RWPE2 (cell line): ENCODE measurements at regions not wholly inside any gene's neighbourhood (a gene's known extent, or its start where the extent isn't known, plus 50 kb on each side); places are given as distances from the start of the nearest gene placed in this dataset.

Experiments
- ATAC-seq: fragments of 200-7000 bp; cut with Tn5 transposase; 3 replicates; pipeline ENCODE4 v1.9.1; 2021; ENCODE audit warnings: low read depth
- DNase-seq: peaks from one replicate; pipeline ENCODE4 v3.0.0-alpha.2; 2020; ENCODE audit warnings: low spot score
- H3K27ac ChIP-seq: fragments of 450-650 bp; 2 replicates; pipeline ENCODE4 v1.5.1; 2017; ENCODE audit warnings: mild to moderate bottlenecking; ENCODE audit not compliant: poor library complexity, severe bottlenecking
- H3K27me3 ChIP-seq: fragments of 250-450 bp; sonication (Bioruptor Pico); 2 replicates; pipeline ENCODE4 v1.5.1; 2021; ENCODE audit warnings: mild to moderate bottlenecking, moderate library complexity; ENCODE audit not compliant: insufficient read depth, poor library complexity, severe bottlenecking
- H3K36me3 ChIP-seq: fragments of 250-450 bp; sonication (Bioruptor Pico); 2 replicates; pipeline ENCODE4 v1.5.1; 2020; ENCODE audit warnings: low read depth, mild to moderate bottlenecking, moderate library complexity
- H3K4me1 ChIP-seq: fragments of 250-450 bp; sonication (Bioruptor Pico); 2 replicates; pipeline ENCODE4 v1.5.1; 2021; ENCODE audit warnings: mild to moderate bottlenecking, moderate library complexity; ENCODE audit not compliant: insufficient read depth, poor library complexity, severe bottlenecking
- H3K4me3 ChIP-seq: fragments of 250-450 bp; sonication (Bioruptor Pico); 2 replicates; pipeline ENCODE4 v1.5.1; 2021; ENCODE audit warnings: mild to moderate bottlenecking, moderate library complexity; ENCODE audit not compliant: severe bottlenecking
- H3K9me3 ChIP-seq: fragments of 250-450 bp; sonication (Bioruptor Pico); 2 replicates; pipeline ENCODE4 v1.5.1; 2021; ENCODE audit warnings: mild to moderate bottlenecking, moderate library complexity; ENCODE audit not compliant: severe bottlenecking
- TF ChIP-seq, protein P1 (sequence below): fragments of 450-650 bp; IDR thresholded peaks from one replicate; pipeline ENCODE4 v1.5.1; 2017; ENCODE audit warnings: mild to moderate bottlenecking, moderate library complexity; ENCODE audit not compliant: poor library complexity, severe bottlenecking

- Histone ChIP-seq H3K4me1 (no peaks in the 10 kb centered on the region), H3K27ac (no peak overlapping the region), H3K36me3 (peaks cover 36% of the 10 kb centered on the region), H3K9me3 (no peaks in the 10 kb centered on the region), H3K27me3 (no peaks in the 10 kb centered on the region), H3K4me3 (no peak overlapping the region)
- DNase-seq (no peak), ATAC-seq (no peak)
- TF ChIP-seq, protein P1, sequence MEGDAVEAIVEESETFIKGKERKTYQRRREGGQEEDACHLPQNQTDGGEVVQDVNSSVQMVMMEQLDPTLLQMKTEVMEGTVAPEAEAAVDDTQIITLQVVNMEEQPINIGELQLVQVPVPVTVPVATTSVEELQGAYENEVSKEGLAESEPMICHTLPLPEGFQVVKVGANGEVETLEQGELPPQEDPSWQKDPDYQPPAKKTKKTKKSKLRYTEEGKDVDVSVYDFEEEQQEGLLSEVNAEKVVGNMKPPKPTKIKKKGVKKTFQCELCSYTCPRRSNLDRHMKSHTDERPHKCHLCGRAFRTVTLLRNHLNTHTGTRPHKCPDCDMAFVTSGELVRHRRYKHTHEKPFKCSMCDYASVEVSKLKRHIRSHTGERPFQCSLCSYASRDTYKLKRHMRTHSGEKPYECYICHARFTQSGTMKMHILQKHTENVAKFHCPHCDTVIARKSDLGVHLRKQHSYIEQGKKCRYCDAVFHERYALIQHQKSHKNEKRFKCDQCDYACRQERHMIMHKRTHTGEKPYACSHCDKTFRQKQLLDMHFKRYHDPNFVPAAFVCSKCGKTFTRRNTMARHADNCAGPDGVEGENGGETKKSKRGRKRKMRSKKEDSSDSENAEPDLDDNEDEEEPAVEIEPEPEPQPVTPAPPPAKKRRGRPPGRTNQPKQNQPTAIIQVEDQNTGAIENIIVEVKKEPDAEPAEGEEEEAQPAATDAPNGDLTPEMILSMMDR = no peak
Measured at GRCh38 chr4:122285285-122285684, 93.5 kb upstream of the ADAD1 start.

DNA sequence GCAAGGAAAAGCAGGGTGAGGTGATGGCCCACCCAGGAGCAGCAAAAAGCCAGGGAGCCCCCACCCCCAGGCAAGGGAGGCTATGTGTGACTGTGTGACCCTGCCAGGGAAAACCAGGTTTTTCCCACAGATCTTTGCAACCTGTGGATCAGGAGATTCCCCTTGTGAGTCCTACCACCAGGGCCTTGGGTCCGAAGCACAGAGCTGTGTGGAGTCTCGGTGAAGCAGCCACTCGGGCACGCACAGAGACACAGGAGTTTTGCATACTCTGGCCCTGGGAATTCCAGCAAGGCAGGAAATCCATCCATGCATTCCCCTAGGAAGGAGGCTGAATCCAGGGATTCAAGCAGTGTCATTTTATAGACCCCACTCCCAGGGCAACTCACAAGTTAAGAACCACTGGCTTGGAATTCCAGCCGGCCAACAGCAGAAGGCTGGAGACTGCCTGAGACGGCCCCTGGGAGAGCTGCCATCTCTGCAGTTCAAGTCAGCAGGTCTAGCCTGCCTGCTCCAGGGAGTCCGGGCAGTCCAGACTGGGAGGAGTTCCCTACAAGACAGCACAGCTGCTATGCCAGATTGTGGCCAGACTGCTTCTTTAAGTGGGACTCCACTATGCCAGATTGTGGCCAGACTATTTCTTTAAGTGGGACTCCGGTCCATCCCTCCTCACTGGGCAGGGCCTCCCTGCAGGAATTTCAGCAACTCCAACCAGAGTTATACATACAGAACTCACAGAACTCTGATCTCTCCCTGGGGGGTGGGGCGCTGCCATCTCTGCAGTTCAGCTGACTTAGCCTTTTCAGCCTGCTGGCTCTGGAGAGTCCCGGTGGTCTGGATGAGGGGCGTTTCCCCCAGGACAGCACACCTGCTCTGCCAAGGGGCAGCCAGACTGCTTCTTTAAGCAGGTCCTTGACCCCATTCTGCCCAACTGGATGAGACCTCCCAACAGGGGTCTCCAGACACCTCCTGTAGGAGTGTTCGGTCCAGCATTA lies 85.1 kb upstream of the ADAD1 start:
- no peak for ATAC-seq

DNA sequence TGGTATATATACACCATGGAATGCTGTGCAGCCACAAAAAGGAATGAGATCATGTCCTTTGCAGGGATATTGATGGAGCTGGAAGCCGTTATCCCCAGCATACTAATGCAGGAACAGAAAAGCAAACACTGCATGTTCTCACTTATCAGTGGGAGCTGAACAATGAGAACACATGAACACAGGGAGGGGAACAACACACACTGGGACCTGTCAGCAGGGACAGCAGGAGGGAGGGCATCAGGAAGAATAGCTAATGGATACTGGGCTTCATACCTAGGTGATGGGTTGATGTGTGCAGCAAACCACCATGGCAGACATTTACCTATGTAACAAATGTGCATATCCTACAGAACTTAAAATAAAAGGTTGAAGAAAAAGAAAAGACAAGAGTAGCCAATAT lies 81.1 kb upstream of the ADAD1 start:
- DNase-seq (no peak), ATAC-seq (no peak)
- no peak overlapping the region for H3K27ac ChIP-seq
- H3K4me3 ChIP-seq = no peak overlapping the region
- no peaks in the 10 kb centered on the region for H3K27me3 ChIP-seq
- no peaks in the 10 kb centered on the region for H3K9me3 ChIP-seq
- H3K36me3 ChIP-seq = peaks cover 1% of the 10 kb centered on the region; the same call in 1 of the 2 replicates
- no peaks in the 10 kb centered on the region for H3K4me1 ChIP-seq
- TF ChIP-seq, protein P1 = no peak

More for the DNA sequence above, 85.1 kb upstream of the ADAD1 start:
- H3K9me3 ChIP-seq = no peaks in the 10 kb centered on the region
- H3K36me3 ChIP-seq = peaks cover 18% of the 10 kb centered on the region
- H3K4me1 ChIP-seq = no peaks in the 10 kb centered on the region
- DNase-seq = no peak
- TF ChIP-seq, protein P1 = no peak
- no peak overlapping the region for H3K4me3 ChIP-seq
- H3K27ac ChIP-seq = no peak overlapping the region
- H3K27me3 ChIP-seq = no peaks in the 10 kb centered on the region

GRCh38 chr4:122300776-122301175 lies 78.0 kb upstream of the ADAD1 start:
- Histone ChIP-seq H3K4me1 (no peaks in the 10 kb centered on the region), H3K27me3 (no peaks in the 10 kb centered on the region), H3K36me3 (peaks cover 9% of the 10 kb centered on the region), H3K9me3 (no peaks in the 10 kb centered on the region), H3K27ac (no peak overlapping the region), H3K4me3 (no peak overlapping the region)
- DNase-seq (no peak), ATAC-seq (no peak)
- TF ChIP-seq, protein P1 = no peak

GRCh38 chr4:122305853-122306252 lies 73.0 kb upstream of the ADAD1 start:
- DNase-seq (no peak), ATAC-seq (no peak)
- TF ChIP-seq, protein P1 = no peak

More at GRCh38 chr4:122305853-122306252, 73.0 kb upstream of the ADAD1 start:
- Histone ChIP-seq H3K4me3 (no peak overlapping the region), H3K9me3 (no peaks in the 10 kb centered on the region), H3K27ac (no peak overlapping the region), H3K27me3 (no peaks in the 10 kb centered on the region), H3K4me1 (no peaks in the 10 kb centered on the region), H3K36me3 (peaks cover 32% of the 10 kb centered on the region)
